Inferior parietal cortex (tissue), 1 donor: ENCODE measurements at regions not wholly inside any gene's neighbourhood (a gene's known extent, or its start where the extent isn't known, plus 50 kb on each side); places are given as distances from the start of the nearest gene placed in this dataset.

Experiments
- DNase-seq: peaks from one replicate; pipeline ENCODE4 v3.0.0-alpha.2; 2016; ENCODE audit errors: extremely low spot score

- DNase-seq: no peak
Observed at GRCh38 chr12:38969706-38970105, 64.3 kb upstream of the CPNE8 start.

- DNase-seq: no peak
Observed at GRCh38 chr12:38961683-38962082, 56.3 kb upstream of the CPNE8 start.

- no peak for DNase-seq
Observed at GRCh38 chr12:38961012-38961411, 55.6 kb upstream of the CPNE8 start.

- no peak for DNase-seq
Observed at GRCh38 chr12:38956337-38956736, 50.9 kb upstream of the CPNE8 start.
